T-cell (primary cell): ENCODE measurements at regions not wholly inside any gene's neighbourhood (a gene's known extent, or its start where the extent isn't known, plus 50 kb on each side); places are given as distances from the start of the nearest gene placed in this dataset.

Source experiments
- ATAC-seq, 4 experiments: fragments of 200-7000 bp in 3 of 4; fragments of 150-1000 bp in 1 of 4; cut with Tn5 transposase; replicated peaks in 1 of 4; 1 replicate in 3 of 4; 2 replicates in 1 of 4; pipeline ENCODE4 v1.10.0; 2021; ENCODE audit warnings: moderate library complexity in 3 of 4, mild to moderate bottlenecking in 2 of 4, moderate number of reproducible peaks in 1 of 4
- CTCF ChIA-PET, 2 donors: fragments of 300-600 bp; sonication (Branson Sonifier 250); formaldehyde crosslinking; loops; one replicate each; lab custom pipeline; 2022; ENCODE audit warnings: antibody characterized with exemption in 2 of 2; lab: Charles Lee
- POLR2A ChIA-PET, 2 donors: fragments of 300-600 bp; sonication (Branson Sonifier 250); formaldehyde crosslinking; loops; one replicate each; lab custom pipeline; 2022; ENCODE audit warnings: antibody characterized with exemption in 2 of 2; lab: Charles Lee
- DNase-seq, 35 experiments: peaks; one replicate each; pipeline versions ENCODE4 v3.0.0 to v3.0.0-alpha.2; 2013 to 2023
- H3K27ac ChIP-seq: one replicate; pipeline ENCODE4 v1.5.1; 2013; ENCODE audit warnings: low read length
- H3K27me3 ChIP-seq, 2 experiments: replicated peaks in 1 of 2; 1 replicate in 1 of 2; 2 replicates in 1 of 2; pipeline versions ENCODE4 v1.6.1 to v1.7.0; 2013; ENCODE audit warnings: low read length in 1 of 2, mixed read lengths in 1 of 2; ENCODE audit not compliant: control insufficient read depth in 2 of 2, insufficient read depth in 2 of 2; ENCODE audit errors: extremely low read depth in 1 of 2
- H3K36me3 ChIP-seq, 2 donors: 1 replicate in 1 of 2; 2 replicates in 1 of 2; pipeline versions ENCODE4 v1.6.1 to v1.7.0; 2013; ENCODE audit warnings: low read length in 1 of 2; ENCODE audit not compliant: control insufficient read depth in 2 of 2, insufficient read depth in 1 of 2; ENCODE audit errors: extremely low read depth in 1 of 2
- H3K4me1 ChIP-seq, 2 experiments: 1 replicate in 1 of 2; 2 replicates in 1 of 2; pipeline versions ENCODE4 v1.6.1 to v1.7.0; 2013; ENCODE audit warnings: low read length in 2 of 2, mixed read lengths in 1 of 2; ENCODE audit not compliant: insufficient read depth in 2 of 2, control insufficient read depth in 1 of 2; ENCODE audit errors: extremely low read depth in 1 of 2
- H3K4me3 ChIP-seq, 2 donors: 1 replicate in 1 of 2; 2 replicates in 1 of 2; pipeline versions ENCODE4 v1.5.1 to v1.7.0; 2013; ENCODE audit warnings: mild to moderate bottlenecking in 2 of 2, low read length in 1 of 2, moderate library complexity in 1 of 2; ENCODE audit not compliant: control insufficient read depth in 1 of 2; ENCODE audit errors: extremely low read depth in 1 of 2
- H3K9me3 ChIP-seq: 2 replicates; pipeline ENCODE4 v1.7.0; 2013
- H3K27ac Mint-ChIP-seq, 2 donors: one replicate each; pipeline ENCODE4 v1.8.0; 2020 to 2021; ENCODE audit warnings: mild to moderate bottlenecking in 2 of 2, mixed read lengths in 2 of 2
- H3K27me3 Mint-ChIP-seq, 2 donors: one replicate each; pipeline ENCODE4 v1.8.0; 2021 to 2022; ENCODE audit warnings: mixed read lengths in 2 of 2
- H3K36me3 Mint-ChIP-seq: one replicate; pipeline ENCODE4 v1.8.0; 2021; ENCODE audit warnings: mixed read lengths
- H3K4me1 Mint-ChIP-seq, 3 donors: one replicate each; pipeline ENCODE4 v1.8.0; 2020 to 2022; ENCODE audit warnings: mixed read lengths in 3 of 3, mild to moderate bottlenecking in 1 of 3
- H3K4me3 Mint-ChIP-seq, 3 donors: one replicate each; pipeline ENCODE4 v1.8.0; 2020 to 2022; ENCODE audit warnings: mild to moderate bottlenecking in 3 of 3, mixed read lengths in 3 of 3, moderate library complexity in 3 of 3
- H3K9me3 Mint-ChIP-seq, 3 donors: one replicate each; pipeline ENCODE4 v1.8.0; 2020 to 2022; ENCODE audit warnings: mixed read lengths in 3 of 3
- WGBS: methylation state at CpG from one replicate; pipeline ENCODE4 v1.1.5; 2013; ENCODE audit warnings: missing lambda C conversion rate; ENCODE audit not compliant: insufficient coverage; 5-methylcytosine and 5-hydroxymethylcytosine counted together

GRCh38 chr9:82454509-82455190 is 466.1 kb downstream of the SPATA31D1 start:
- Histone ChIP-seq H3K36me3 (no peaks in the 10 kb centered on the region), H3K4me3 (no peak overlapping the region), H3K27me3 (no peaks in the 10 kb centered on the region), H3K4me1 (no peaks in the 10 kb centered on the region), H3K9me3 (no peaks in the 10 kb centered on the region), H3K27ac (no peak overlapping the region)
- H3K27ac Mint-ChIP-seq, result no peak overlapping the region
- no peak for ATAC-seq
- H3K27me3 Mint-ChIP-seq, result no peaks in the 10 kb centered on the region
- H3K4me3 Mint-ChIP-seq, result no peak overlapping the region
- H3K9me3 Mint-ChIP-seq, result peaks cover 9 to 25% (median 18%) of the 10 kb centered on the region in 3 donors
- no peak for DNase-seq
- H3K36me3 Mint-ChIP-seq, result no peaks in the 10 kb centered on the region
- ChIA-PET POLR2A (interaction anchor here in 1 of 2 donors (0.6 kb wide), 1 partner anchor 206 kb away, joined by 19 read pairs; no protein-coding TSS in a partner anchor), CTCF (interaction anchor here in 1 of 2 donors (0.5 kb wide), 1 partner anchor 64 kb away, joined by 3 read pairs; no protein-coding TSS in a partner anchor)
- 100% methylated on average over 1 of the region's 3 CpGs for WGBS
- H3K4me1 Mint-ChIP-seq, result no peaks in the 10 kb centered on the region

- Histone ChIP-seq H3K27me3 (no peaks in the 10 kb centered on the region), H3K27ac (no peak overlapping the region), H3K36me3 (no peaks in the 10 kb centered on the region), H3K9me3 (no peaks in the 10 kb centered on the region), H3K4me3 (no peak overlapping the region), H3K4me1 (no peaks in the 10 kb centered on the region)
- POLR2A ChIA-PET, result no interaction called here
- H3K9me3 Mint-ChIP-seq, result peaks cover 4 to 18% (median 17%) of the 10 kb centered on the region in 3 donors
- CTCF ChIA-PET, result interaction anchor here (0.7 to 0.8 kb wide), 2 partner anchors 621 to 1743 kb away, joined by 3 to 4 read pairs; no protein-coding TSS in a partner anchor
- DNase-seq (no peak), ATAC-seq (no peak)
- H3K4me3 Mint-ChIP-seq, result no peak overlapping the region
- no peaks in the 10 kb centered on the region for H3K36me3 Mint-ChIP-seq
- WGBS, result no CpG with 5 or more reads among the region's 1 CpG
- no peaks in the 10 kb centered on the region for H3K27me3 Mint-ChIP-seq
- H3K4me1 Mint-ChIP-seq, result no peaks in the 10 kb centered on the region
- H3K27ac Mint-ChIP-seq, result no peak overlapping the region
Observed at GRCh38 chr9:82456642-82457041, 468.1 kb downstream of the SPATA31D1 start.

- no CpG with 5 or more reads among the region's 2 CpGs for WGBS
- no peaks in the 10 kb centered on the region for H3K36me3 ChIP-seq
- no peak overlapping the region for H3K27ac Mint-ChIP-seq
- DNase-seq (no peak), ATAC-seq (no peak)
- no peaks in the 10 kb centered on the region for H3K4me1 Mint-ChIP-seq
- no peak overlapping the region for H3K4me3 ChIP-seq
- H3K4me3 Mint-ChIP-seq, result no peak overlapping the region
- H3K9me3 Mint-ChIP-seq, result peaks cover 2 to 12% (median 10%) of the 10 kb centered on the region in 3 donors
- no peaks in the 10 kb centered on the region for H3K27me3 ChIP-seq
- H3K4me1 ChIP-seq, result no peaks in the 10 kb centered on the region
- no peaks in the 10 kb centered on the region for H3K27me3 Mint-ChIP-seq
- CTCF ChIA-PET, result interaction anchor here in 1 of 2 donors (0.7 kb wide), 1 partner anchor 621 kb away, joined by 3 read pairs; no protein-coding TSS in a partner anchor
- POLR2A ChIA-PET, result interaction anchor here in 1 of 2 donors (0.6 kb wide), 1 partner anchor 962 kb away, joined by 7 read pairs; no protein-coding TSS in a partner anchor
- H3K27ac ChIP-seq, result no peak overlapping the region
- H3K36me3 Mint-ChIP-seq, result no peaks in the 10 kb centered on the region
- H3K9me3 ChIP-seq, result no peaks in the 10 kb centered on the region
Observed at GRCh38 chr9:82457298-82457697, 468.7 kb downstream of the SPATA31D1 start.

- ChIA-PET POLR2A (interaction anchor here in 1 of 2 donors (0.6 kb wide), 1 partner anchor 962 kb away, joined by 7 read pairs; no protein-coding TSS in a partner anchor), CTCF (no interaction called here)
- no peak overlapping the region for H3K27ac Mint-ChIP-seq
- ATAC-seq, result no peak
- H3K4me1 ChIP-seq, result no peaks in the 10 kb centered on the region
- H3K27me3 ChIP-seq, result no peaks in the 10 kb centered on the region
- no peak for DNase-seq
- H3K9me3 Mint-ChIP-seq, result peaks cover 0 to 14% (median 7%) of the 10 kb centered on the region in 3 donors
- no peaks in the 10 kb centered on the region for H3K36me3 Mint-ChIP-seq
- no peak overlapping the region for H3K4me3 ChIP-seq
- H3K4me3 Mint-ChIP-seq, result no peak overlapping the region
- H3K4me1 Mint-ChIP-seq, result no peaks in the 10 kb centered on the region
- H3K9me3 ChIP-seq, result no peaks in the 10 kb centered on the region
- no peak overlapping the region for H3K27ac ChIP-seq
- H3K36me3 ChIP-seq, result no peaks in the 10 kb centered on the region
- WGBS, result 58% methylated on average over 5 of the region's 5 CpGs
- H3K27me3 Mint-ChIP-seq, result no peaks in the 10 kb centered on the region
Observed at GRCh38 chr9:82457891-82458290, 469.3 kb downstream of the SPATA31D1 start.

- CTCF ChIA-PET, result no interaction called here
- H3K4me1 Mint-ChIP-seq, result no peaks in the 10 kb centered on the region
- Histone ChIP-seq H3K9me3 (no peaks in the 10 kb centered on the region), H3K36me3 (no peaks in the 10 kb centered on the region), H3K4me1 (no peaks in the 10 kb centered on the region), H3K4me3 (no peak overlapping the region), H3K27me3 (no peaks in the 10 kb centered on the region), H3K27ac (no peak overlapping the region)
- no peaks in the 10 kb centered on the region for H3K36me3 Mint-ChIP-seq
- no peak overlapping the region for H3K4me3 Mint-ChIP-seq
- POLR2A ChIA-PET, result no interaction called here
- H3K27me3 Mint-ChIP-seq, result no peaks in the 10 kb centered on the region
- DNase-seq (no peak), ATAC-seq (no peak)
- H3K27ac Mint-ChIP-seq, result no peak overlapping the region
- H3K9me3 Mint-ChIP-seq, result peaks cover under 1 to 14% (median 7%) of the 10 kb centered on the region in 3 donors
- WGBS, result no CpG with 5 or more reads among the region's 2 CpGs
Observed at GRCh38 chr9:82458296-82458695, 469.7 kb downstream of the SPATA31D1 start.

- H3K36me3 Mint-ChIP-seq, result no peaks in the 10 kb centered on the region
- 88% methylated on average over 6 of the region's 11 CpGs for WGBS
- Histone ChIP-seq H3K27ac (no peak overlapping the region), H3K9me3 (no peaks in the 10 kb centered on the region), H3K4me1 (no peaks in the 10 kb centered on the region), H3K36me3 (no peaks in the 10 kb centered on the region), H3K27me3 (no peaks in the 10 kb centered on the region), H3K4me3 (no peak overlapping the region)
- H3K27me3 Mint-ChIP-seq, result peaks cover 0 to 1% of the 10 kb centered on the region in 2 donors
- H3K27ac Mint-ChIP-seq, result no peak overlapping the region
- no peaks in the 10 kb centered on the region for H3K4me1 Mint-ChIP-seq
- DNase-seq, result no peak
- ChIA-PET CTCF (no interaction called here), POLR2A (no interaction called here)
- ATAC-seq, result no peak
- peaks cover 5 to 8% (median 6%) of the 10 kb centered on the region in 3 donors for H3K9me3 Mint-ChIP-seq
- H3K4me3 Mint-ChIP-seq, result no peak overlapping the region
Observed at GRCh38 chr9:82466616-82467260, 478.2 kb downstream of the SPATA31D1 start.
